Activated T-helper 2 cell treated with anti-CD3 and anti-CD28 coated beads, Interferon-gamma antibody, Interleukin-2, Interleukin-4, amounts not matched to agents 10 μg/mL and 5 μg/mL and 100 μg/mL, durations not matched to agents 14 hours and 24 hours and 36 hours (primary cell): ENCODE measurements at regions not wholly inside any gene's neighbourhood (a gene's known extent, or its start where the extent isn't known, plus 50 kb on each side); places are given as distances from the start of the nearest gene placed in this dataset.

Source experiments
- DNase-seq: peaks from one replicate; pipeline ENCODE4 v3.0.0; 2021; ENCODE audit warnings: low spot score
- H3K27ac Mint-ChIP-seq: one replicate; pipeline ENCODE4 v1.8.0; 2021; ENCODE audit warnings: mixed read lengths
- H3K27me3 Mint-ChIP-seq: one replicate; pipeline ENCODE4 v1.8.0; 2021; ENCODE audit warnings: low read depth, mixed read lengths
- H3K36me3 Mint-ChIP-seq: one replicate; pipeline ENCODE4 v1.8.0; 2021; ENCODE audit warnings: low read depth, mixed read lengths
- H3K4me1 Mint-ChIP-seq: one replicate; pipeline ENCODE4 v1.8.0; 2021; ENCODE audit warnings: low read depth, mixed read lengths
- H3K4me3 Mint-ChIP-seq: one replicate; pipeline ENCODE4 v1.8.0; 2021; ENCODE audit warnings: low read depth, mild to moderate bottlenecking, moderate library complexity, mixed read lengths
- H3K9me3 Mint-ChIP-seq: one replicate; pipeline ENCODE4 v1.8.0; 2021; ENCODE audit warnings: mixed read lengths
- intact Hi-C: fragments of 100-400 bp; cut with micrococcal nuclease; formaldehyde crosslinking; loops from one replicate; pipeline ENCODE4 v1.15.1; 2023

GRCh38 chr4:67124716-67125115 is 420.6 kb downstream of the CENPC start:
- H3K36me3 Mint-ChIP-seq = no peaks in the 10 kb centered on the region
- no peak overlapping the region for H3K4me3 Mint-ChIP-seq
- DNase-seq = no peak
- no peaks in the 10 kb centered on the region for H3K9me3 Mint-ChIP-seq
- no peak overlapping the region for H3K27ac Mint-ChIP-seq
- intact Hi-C loops = no loop called here
- no peaks in the 10 kb centered on the region for H3K4me1 Mint-ChIP-seq
- H3K27me3 Mint-ChIP-seq = no peaks in the 10 kb centered on the region

DNA sequence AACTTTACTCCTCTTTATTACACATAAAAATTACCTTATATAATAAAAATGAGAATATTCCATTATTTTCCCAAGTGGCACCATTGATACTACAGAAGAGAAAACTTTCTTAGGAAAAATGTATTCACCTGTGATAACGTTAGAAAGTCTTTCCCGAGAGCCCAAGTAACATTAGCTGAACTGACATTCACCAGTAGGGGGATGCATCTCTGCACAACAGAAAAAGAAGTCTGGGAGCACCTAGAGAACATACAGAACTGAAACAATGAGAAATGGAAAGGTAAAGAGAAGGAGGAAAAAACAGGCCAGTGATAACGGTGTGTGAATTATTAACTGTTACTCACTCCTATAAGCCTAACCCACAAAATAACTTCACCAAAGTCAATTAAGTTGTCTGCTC is 423.3 kb downstream of the CENPC start:
- no peak overlapping the region for H3K4me3 Mint-ChIP-seq
- no peaks in the 10 kb centered on the region for H3K36me3 Mint-ChIP-seq
- no peaks in the 10 kb centered on the region for H3K4me1 Mint-ChIP-seq
- intact Hi-C loops = no loop called here
- H3K9me3 Mint-ChIP-seq = no peaks in the 10 kb centered on the region
- H3K27me3 Mint-ChIP-seq = no peaks in the 10 kb centered on the region
- DNase-seq = no peak
- no peak overlapping the region for H3K27ac Mint-ChIP-seq

- no peak for DNase-seq
- no peaks in the 10 kb centered on the region for H3K36me3 Mint-ChIP-seq
- intact Hi-C loops = no loop called here
- no peaks in the 10 kb centered on the region for H3K4me1 Mint-ChIP-seq
- H3K9me3 Mint-ChIP-seq = no peaks in the 10 kb centered on the region
- H3K4me3 Mint-ChIP-seq = no peak overlapping the region
- H3K27me3 Mint-ChIP-seq = no peaks in the 10 kb centered on the region
- no peak overlapping the region for H3K27ac Mint-ChIP-seq
Measured at GRCh38 chr4:67120369-67120768, 424.9 kb downstream of the CENPC start.

DNA sequence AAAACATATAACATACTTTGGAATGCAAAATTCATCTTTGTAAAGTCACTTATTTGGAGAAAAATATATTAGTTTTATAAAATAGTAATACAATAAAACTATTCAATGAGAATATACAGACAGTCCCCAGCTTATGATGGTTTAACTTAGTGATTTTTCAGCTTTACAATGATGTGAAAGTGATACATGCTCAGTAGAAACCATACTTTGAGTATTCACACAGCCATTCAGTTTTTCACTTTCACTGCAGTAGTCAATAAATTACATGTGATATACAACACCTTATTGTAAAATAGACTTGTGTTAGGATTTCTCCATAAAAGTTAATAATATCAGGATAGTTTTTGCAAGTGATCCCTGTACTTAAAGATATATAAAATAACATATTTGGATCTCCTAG is 436.0 kb downstream of the CENPC start:
- H3K36me3 Mint-ChIP-seq = no peaks in the 10 kb centered on the region
- H3K27ac Mint-ChIP-seq = no peak overlapping the region
- no peaks in the 10 kb centered on the region for H3K27me3 Mint-ChIP-seq
- intact Hi-C loops = no loop called here
- no peak for DNase-seq
- H3K9me3 Mint-ChIP-seq = no peaks in the 10 kb centered on the region
- H3K4me3 Mint-ChIP-seq = no peak overlapping the region
- no peaks in the 10 kb centered on the region for H3K4me1 Mint-ChIP-seq

- no peak for DNase-seq
- Mint-ChIP-seq H3K4me1 (no peaks in the 10 kb centered on the region), H3K4me3 (no peak overlapping the region), H3K9me3 (no peaks in the 10 kb centered on the region), H3K36me3 (no peaks in the 10 kb centered on the region), H3K27me3 (no peaks in the 10 kb centered on the region), H3K27ac (no peak overlapping the region)
- intact Hi-C loops = no loop called here
Measured at GRCh38 chr4:67106861-67107460, 438.3 kb downstream of the CENPC start.

DNA sequence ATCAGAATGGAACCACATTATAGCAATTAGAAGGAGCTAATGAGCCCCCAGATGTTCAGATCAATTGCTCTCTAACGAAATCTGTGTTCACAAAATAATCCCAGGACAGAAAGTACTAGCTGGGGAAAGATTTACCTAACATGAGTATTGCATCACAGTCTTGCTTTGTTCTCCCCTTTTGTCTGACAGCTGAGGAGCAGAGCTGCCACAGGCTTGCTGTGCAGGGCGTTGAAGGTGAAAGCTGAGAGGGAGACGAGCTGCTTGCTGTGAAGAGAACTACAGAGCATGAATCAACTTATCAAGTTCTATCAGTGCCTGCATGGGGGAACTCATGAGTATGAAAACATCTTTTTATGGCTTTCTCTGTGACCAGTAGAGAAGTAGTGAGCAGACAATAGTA is 441.2 kb downstream of the CENPC start:
- no peaks in the 10 kb centered on the region for H3K4me1 Mint-ChIP-seq
- H3K27me3 Mint-ChIP-seq = no peaks in the 10 kb centered on the region
- H3K9me3 Mint-ChIP-seq = no peaks in the 10 kb centered on the region
- intact Hi-C loops = no loop called here
- no peak overlapping the region for H3K4me3 Mint-ChIP-seq
- H3K27ac Mint-ChIP-seq = no peak overlapping the region
- no peaks in the 10 kb centered on the region for H3K36me3 Mint-ChIP-seq
- DNase-seq = no peak

DNA sequence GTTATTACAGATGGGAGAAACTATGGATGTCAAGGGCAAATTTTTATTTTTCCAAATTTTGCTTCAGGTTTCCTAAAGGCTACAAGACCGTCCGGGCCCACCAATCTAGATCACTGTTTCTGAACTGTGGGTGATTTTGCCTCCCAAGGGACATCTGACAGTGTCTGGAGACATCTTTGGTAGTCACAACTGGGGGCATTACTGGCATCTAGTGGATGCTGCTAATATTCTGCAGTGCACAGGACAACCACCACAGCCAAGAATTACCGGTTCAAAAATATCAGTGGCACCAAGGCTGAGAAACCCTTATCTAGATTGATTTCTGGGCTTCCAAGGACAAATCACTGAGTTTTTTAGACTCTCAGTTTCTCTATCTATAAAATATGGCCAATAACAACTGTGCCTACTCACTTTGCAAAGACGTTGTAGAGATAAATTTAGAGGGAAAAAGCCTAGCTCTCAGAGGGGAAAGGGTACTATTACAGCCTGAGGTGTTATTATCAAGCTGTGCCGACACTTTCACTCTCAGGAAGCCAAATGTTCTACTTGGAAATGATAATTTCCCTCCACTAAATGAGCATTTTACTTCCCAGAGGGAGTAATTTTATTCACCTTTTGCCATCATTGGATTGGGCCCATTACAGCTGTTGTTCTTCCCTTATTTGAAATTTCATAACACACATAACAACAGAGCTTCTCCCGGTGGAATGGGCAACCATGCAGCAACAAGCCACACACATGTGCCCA is 442.1 kb downstream of the CENPC start:
- no peak overlapping the region for H3K27ac Mint-ChIP-seq
- no peak overlapping the region for H3K4me3 Mint-ChIP-seq
- H3K9me3 Mint-ChIP-seq = no peaks in the 10 kb centered on the region
- no peaks in the 10 kb centered on the region for H3K4me1 Mint-ChIP-seq
- H3K36me3 Mint-ChIP-seq = no peaks in the 10 kb centered on the region
- no peaks in the 10 kb centered on the region for H3K27me3 Mint-ChIP-seq
- intact Hi-C loops = no loop called here
- DNase-seq = no peak

DNA sequence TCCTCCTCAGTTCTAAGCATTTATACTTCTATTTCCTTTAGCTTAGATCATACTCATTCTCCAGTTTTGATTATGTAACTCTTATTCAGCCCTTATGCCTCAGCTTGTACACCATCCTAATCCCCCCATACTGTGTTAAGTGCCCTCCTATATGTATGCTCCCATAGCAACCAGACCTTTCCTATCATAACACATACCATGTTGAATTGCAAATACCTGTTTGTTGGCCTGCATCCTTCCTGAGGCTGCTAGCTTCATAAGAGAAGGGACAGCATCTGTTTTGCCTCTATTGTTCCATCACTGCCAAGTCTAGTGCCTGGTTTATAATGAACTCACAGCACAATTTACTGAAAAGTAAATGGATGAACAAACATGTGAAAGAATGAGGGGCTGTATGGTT is 443.7 kb downstream of the CENPC start:
- no peaks in the 10 kb centered on the region for H3K27me3 Mint-ChIP-seq

DNA sequence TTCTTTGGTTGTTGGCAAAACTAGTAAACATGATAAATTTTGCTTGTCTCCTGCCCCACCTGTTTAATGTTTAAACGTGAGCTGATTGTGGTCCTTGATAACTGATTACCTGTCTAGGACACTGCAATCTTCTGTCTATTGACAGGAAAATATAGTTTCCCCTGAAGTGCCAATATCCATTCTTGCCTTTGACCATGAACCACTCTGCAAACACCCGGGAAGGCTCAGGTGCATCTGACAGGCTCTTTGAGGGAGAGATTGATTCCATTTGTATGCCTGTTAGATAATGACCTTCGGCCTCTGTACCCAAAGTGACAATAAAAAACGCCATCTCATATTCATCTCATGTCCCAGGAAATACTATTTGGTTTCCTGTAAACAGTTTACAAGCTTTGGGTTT is 453.0 kb downstream of the CENPC start:
- H3K27me3 Mint-ChIP-seq = no peaks in the 10 kb centered on the region
- intact Hi-C loops = no loop called here
- H3K9me3 Mint-ChIP-seq = no peaks in the 10 kb centered on the region
- H3K27ac Mint-ChIP-seq = no peak overlapping the region
- no peaks in the 10 kb centered on the region for H3K36me3 Mint-ChIP-seq
- no peak overlapping the region for H3K4me3 Mint-ChIP-seq
- no peak for DNase-seq
- no peaks in the 10 kb centered on the region for H3K4me1 Mint-ChIP-seq

More for the DNA sequence above, 443.7 kb downstream of the CENPC start:
- no peak for DNase-seq
- intact Hi-C loops = no loop called here
- Mint-ChIP-seq H3K4me3 (no peak overlapping the region), H3K27ac (no peak overlapping the region), H3K9me3 (no peaks in the 10 kb centered on the region), H3K36me3 (no peaks in the 10 kb centered on the region), H3K4me1 (no peaks in the 10 kb centered on the region)

DNA sequence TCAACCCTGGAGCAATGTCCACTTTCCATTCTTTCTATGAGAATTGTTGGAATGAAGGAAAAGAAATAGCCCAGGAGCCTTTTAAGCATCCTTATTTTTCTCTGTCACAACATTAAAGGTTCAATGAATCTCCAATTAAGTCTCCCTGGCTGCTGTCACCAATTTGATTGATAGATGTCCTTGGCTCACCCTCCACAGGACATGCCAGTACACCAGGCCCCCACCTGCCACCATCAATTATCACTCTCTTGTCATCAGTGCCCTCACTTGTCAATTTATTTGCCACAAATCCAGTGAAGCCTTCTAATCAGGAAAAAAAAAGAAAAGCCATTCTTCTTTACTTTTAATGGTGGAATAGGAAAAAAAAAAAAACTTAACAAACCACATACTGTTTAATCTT is 453.6 kb downstream of the CENPC start:
- H3K4me3 Mint-ChIP-seq = no peak overlapping the region
- no peak overlapping the region for H3K27ac Mint-ChIP-seq
- intact Hi-C loops = no loop called here
- no peaks in the 10 kb centered on the region for H3K4me1 Mint-ChIP-seq
- no peaks in the 10 kb centered on the region for H3K9me3 Mint-ChIP-seq
- H3K36me3 Mint-ChIP-seq = no peaks in the 10 kb centered on the region
- H3K27me3 Mint-ChIP-seq = no peaks in the 10 kb centered on the region
- no peak for DNase-seq

DNA sequence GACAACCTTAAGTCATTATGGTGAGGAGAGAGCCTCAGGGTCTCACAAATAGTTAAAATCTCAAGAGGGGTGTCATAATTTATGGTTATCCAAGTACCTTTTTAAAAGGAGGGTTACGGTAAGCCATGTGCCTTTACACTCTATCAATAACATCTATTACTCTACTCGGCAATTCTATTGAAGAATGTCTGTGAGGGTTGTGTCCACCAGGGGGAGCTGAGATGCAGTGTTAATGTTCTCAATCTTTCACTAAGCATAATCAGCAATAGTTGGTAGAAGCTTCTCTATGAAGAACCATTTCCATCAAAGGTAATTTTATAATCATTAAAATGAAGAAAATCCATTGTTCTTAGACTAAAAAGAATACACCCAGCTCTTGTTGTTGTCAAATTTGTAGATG is 457.4 kb downstream of the CENPC start:
- H3K27me3 Mint-ChIP-seq = no peaks in the 10 kb centered on the region
- DNase-seq = peak; percentile 14
- H3K4me1 Mint-ChIP-seq = no peaks in the 10 kb centered on the region
- no peak overlapping the region for H3K27ac Mint-ChIP-seq
- no peak overlapping the region for H3K4me3 Mint-ChIP-seq
- no peaks in the 10 kb centered on the region for H3K36me3 Mint-ChIP-seq
- intact Hi-C loops = loop anchor here (1.0 kb wide), 1 partner anchor 239 kb away; no protein-coding TSS in a partner anchor
- no peaks in the 10 kb centered on the region for H3K9me3 Mint-ChIP-seq

DNA sequence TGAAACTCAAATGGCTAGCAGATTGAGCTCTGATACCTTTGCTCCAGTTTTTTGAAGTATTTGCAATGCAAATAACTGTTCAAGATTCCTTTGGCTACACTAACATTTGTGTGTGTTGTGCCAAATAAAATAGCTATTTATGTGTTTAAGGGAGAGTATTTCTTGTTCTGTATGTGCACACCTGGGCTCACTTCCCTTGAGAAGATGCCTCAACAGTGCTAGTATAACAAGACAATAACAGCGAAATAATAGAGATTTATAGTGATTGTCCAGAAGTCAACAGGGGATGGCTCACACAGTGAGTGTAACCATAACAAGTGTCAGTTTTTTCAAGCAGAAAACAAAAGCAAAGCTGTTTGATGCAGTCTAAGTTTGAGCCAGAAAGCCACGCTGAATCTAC is 460.5 kb downstream of the CENPC start:
- intact Hi-C loops = no loop called here
- Mint-ChIP-seq H3K9me3 (no peaks in the 10 kb centered on the region), H3K4me3 (no peak overlapping the region), H3K27me3 (no peaks in the 10 kb centered on the region), H3K36me3 (no peaks in the 10 kb centered on the region), H3K27ac (no peak overlapping the region), H3K4me1 (no peaks in the 10 kb centered on the region)
- DNase-seq = no peak

DNA sequence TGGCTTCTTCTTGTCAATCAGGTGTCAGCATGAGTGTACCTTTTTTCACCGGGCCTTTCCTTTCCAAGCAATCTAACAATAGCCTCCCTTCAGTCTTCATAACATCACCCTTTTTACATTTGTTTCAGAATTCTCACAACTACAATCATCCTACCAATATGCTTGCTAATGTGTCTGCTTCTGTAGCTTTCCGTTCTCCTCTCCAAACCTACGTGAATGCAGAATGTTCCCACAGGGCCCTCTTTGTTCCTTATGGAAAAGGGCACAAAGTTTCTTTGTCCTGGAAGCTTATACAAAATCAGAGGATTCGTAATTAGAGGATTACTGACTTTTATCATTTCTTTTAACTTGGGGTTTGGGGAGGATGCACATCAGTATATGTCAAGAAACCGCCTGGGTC is 461.8 kb downstream of the CENPC start:
- Mint-ChIP-seq H3K9me3 (no peaks in the 10 kb centered on the region), H3K4me1 (no peaks in the 10 kb centered on the region), H3K4me3 (no peak overlapping the region), H3K36me3 (no peaks in the 10 kb centered on the region), H3K27me3 (no peaks in the 10 kb centered on the region), H3K27ac (no peak overlapping the region)
- DNase-seq = no peak
- intact Hi-C loops = no loop called here
